Activated CD8-positive, alpha-beta T cell treated with anti-CD3 and anti-CD28 coated beads for 36 hours (primary cell): ENCODE measurements at regions not wholly inside any gene's neighbourhood (a gene's known extent, or its start where the extent isn't known, plus 50 kb on each side); places are given as distances from the start of the nearest gene placed in this dataset.

Experiments
- ATAC-seq: fragments of 200-7000 bp; cut with Tn5 transposase; one replicate; pipeline ENCODE4 v1.10.0; 2021; ENCODE audit warnings: mild to moderate bottlenecking, moderate library complexity
- CTCF ChIA-PET: fragments of 350-600 bp; sonication (Branson Sonifier 250); formaldehyde crosslinking; loops from one replicate; lab custom pipeline; 2021; ENCODE audit warnings: antibody characterized with exemption; lab: Charles Lee
- POLR2A ChIA-PET: fragments of 350-600 bp; sonication (Branson Sonifier 250); formaldehyde crosslinking; loops from one replicate; lab custom pipeline; 2021; ENCODE audit warnings: antibody characterized with exemption; lab: Charles Lee
- DNase-seq: peaks from one replicate; pipeline ENCODE4 v3.0.0-alpha.2; 2020
- H3K27ac Mint-ChIP-seq: one replicate; pipeline ENCODE4 v1.8.0; 2021; ENCODE audit warnings: mild to moderate bottlenecking, mixed read lengths
- H3K27me3 Mint-ChIP-seq: one replicate; pipeline ENCODE4 v1.8.0; 2021; ENCODE audit warnings: mixed read lengths
- H3K36me3 Mint-ChIP-seq: one replicate; pipeline ENCODE4 v1.8.0; 2021; ENCODE audit warnings: low read depth, mixed read lengths
- H3K4me1 Mint-ChIP-seq: one replicate; pipeline ENCODE4 v1.8.0; 2021; ENCODE audit warnings: low read depth, mixed read lengths
- H3K4me3 Mint-ChIP-seq: one replicate; pipeline ENCODE4 v1.8.0; 2021; ENCODE audit warnings: mild to moderate bottlenecking, moderate library complexity, mixed read lengths
- H3K9me3 Mint-ChIP-seq: one replicate; pipeline ENCODE4 v1.8.0; 2021; ENCODE audit warnings: mixed read lengths
- CTCF ChIP-seq: fragments of 200-600 bp; IDR thresholded peaks from one replicate; pipeline ENCODE4 v1.8.0; 2022; ENCODE audit warnings: antibody characterized with exemption, mild to moderate bottlenecking
- intact Hi-C: fragments of 100-400 bp; cut with micrococcal nuclease; formaldehyde crosslinking; loops from one replicate; pipeline ENCODE4 v1.10.0; 2022

GRCh38 chr6:94269256-94269655, 849.9 kb upstream of the EPHA7 start:
- no peaks in the 10 kb centered on the region for H3K27me3 Mint-ChIP-seq
- DNase-seq (no peak), ATAC-seq (no peak)
- H3K4me1 Mint-ChIP-seq = no peaks in the 10 kb centered on the region
- H3K4me3 Mint-ChIP-seq = no peak overlapping the region
- no peak overlapping the region for H3K27ac Mint-ChIP-seq
- POLR2A ChIA-PET = no interaction called here
- peaks cover 17% of the 10 kb centered on the region for H3K9me3 Mint-ChIP-seq
- intact Hi-C loops = no loop called here
- no peak for TF ChIP-seq CTCF
- CTCF ChIA-PET = no interaction called here
- no peaks in the 10 kb centered on the region for H3K36me3 Mint-ChIP-seq

GRCh38 chr6:94260765-94261164, 841.4 kb upstream of the EPHA7 start:
- Mint-ChIP-seq H3K4me1 (no peaks in the 10 kb centered on the region), H3K4me3 (no peak overlapping the region), H3K9me3 (peaks cover 17% of the 10 kb centered on the region), H3K27me3 (no peaks in the 10 kb centered on the region), H3K27ac (no peak overlapping the region), H3K36me3 (no peaks in the 10 kb centered on the region)
- ChIA-PET CTCF (no interaction called here), POLR2A (no interaction called here)
- intact Hi-C loops = no loop called here
- DNase-seq (no peak), ATAC-seq (no peak)
- no peak for TF ChIP-seq CTCF

- TF ChIP-seq CTCF = no peak
- DNase-seq = no peak
- no peaks in the 10 kb centered on the region for H3K9me3 Mint-ChIP-seq
- H3K36me3 Mint-ChIP-seq = no peaks in the 10 kb centered on the region
- ChIA-PET POLR2A (no interaction called here), CTCF (no interaction called here)
- no peaks in the 10 kb centered on the region for H3K4me1 Mint-ChIP-seq
- H3K4me3 Mint-ChIP-seq = no peak overlapping the region
- intact Hi-C loops = no loop called here
- H3K27me3 Mint-ChIP-seq = no peaks in the 10 kb centered on the region
- ATAC-seq = no peak
- no peak overlapping the region for H3K27ac Mint-ChIP-seq
These were observed 835.3 kb upstream of the EPHA7 start for GRCh38 chr6:94254689-94255088.

GRCh38 chr6:94251878-94252277, 832.5 kb upstream of the EPHA7 start:
- Mint-ChIP-seq H3K36me3 (no peaks in the 10 kb centered on the region), H3K27me3 (no peaks in the 10 kb centered on the region), H3K27ac (no peak overlapping the region), H3K4me3 (no peak overlapping the region), H3K4me1 (no peaks in the 10 kb centered on the region), H3K9me3 (no peaks in the 10 kb centered on the region)
- DNase-seq = no peak
- TF ChIP-seq CTCF = no peak
- ATAC-seq = no peak
- intact Hi-C loops = no loop called here
- POLR2A ChIA-PET = no interaction called here
- CTCF ChIA-PET = no interaction called here

- peaks cover 3% of the 10 kb centered on the region for H3K9me3 Mint-ChIP-seq
- ATAC-seq (no peak), DNase-seq (no peak)
These were observed 826.0 kb upstream of the EPHA7 start for GRCh38 chr6:94245395-94245794.

More at GRCh38 chr6:94245395-94245794, 826.0 kb upstream of the EPHA7 start:
- H3K36me3 Mint-ChIP-seq = no peaks in the 10 kb centered on the region
- ChIA-PET CTCF (no interaction called here), POLR2A (no interaction called here)
- no peaks in the 10 kb centered on the region for H3K4me1 Mint-ChIP-seq
- H3K27ac Mint-ChIP-seq = no peak overlapping the region
- intact Hi-C loops = no loop called here
- no peaks in the 10 kb centered on the region for H3K27me3 Mint-ChIP-seq
- no peak overlapping the region for H3K4me3 Mint-ChIP-seq
- TF ChIP-seq CTCF = no peak
